GM18861 (cell line): ENCODE measurements at regions not wholly inside any gene's neighbourhood (a gene's known extent, or its start where the extent isn't known, plus 50 kb on each side); places are given as distances from the start of the nearest gene placed in this dataset.

Source experiments
- ATAC-seq: cut with Tn5 transposase; IDR thresholded peaks from one replicate; pipeline ENCODE4 v1.9.1; 2021; ENCODE audit not compliant: unreplicated experiment

DNA sequence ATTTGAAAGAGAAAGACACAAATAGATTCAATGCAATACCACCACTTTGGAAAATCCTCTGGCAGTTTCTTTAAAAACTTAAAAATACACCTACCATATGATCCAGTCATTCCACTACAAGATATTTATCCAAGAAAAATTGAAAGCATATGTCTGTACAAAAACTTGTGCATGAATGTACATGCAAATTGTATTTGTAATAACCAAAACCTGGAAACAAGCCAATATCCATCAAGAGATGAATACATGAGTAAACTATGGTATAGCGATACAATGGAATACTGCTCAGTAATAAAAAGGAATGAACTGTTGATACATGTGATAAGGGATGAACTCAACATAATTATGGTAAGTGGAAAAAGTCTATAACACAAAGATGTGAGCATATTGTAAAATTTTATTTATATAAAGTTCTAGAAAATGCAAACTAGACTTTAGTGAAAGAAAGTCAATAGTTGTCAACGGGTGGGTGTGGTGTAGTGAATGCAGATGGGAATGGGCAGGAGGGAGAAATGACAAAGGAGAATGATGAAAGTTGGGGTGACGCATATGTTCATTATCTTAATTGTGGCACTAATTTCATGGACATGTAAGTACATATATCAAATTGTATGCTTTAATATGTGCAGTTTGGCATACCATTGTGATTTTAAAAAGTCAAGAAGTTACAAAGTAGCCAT is 347.5 kb downstream of the SAMD5 start:
- ATAC-seq = no peak

DNA sequence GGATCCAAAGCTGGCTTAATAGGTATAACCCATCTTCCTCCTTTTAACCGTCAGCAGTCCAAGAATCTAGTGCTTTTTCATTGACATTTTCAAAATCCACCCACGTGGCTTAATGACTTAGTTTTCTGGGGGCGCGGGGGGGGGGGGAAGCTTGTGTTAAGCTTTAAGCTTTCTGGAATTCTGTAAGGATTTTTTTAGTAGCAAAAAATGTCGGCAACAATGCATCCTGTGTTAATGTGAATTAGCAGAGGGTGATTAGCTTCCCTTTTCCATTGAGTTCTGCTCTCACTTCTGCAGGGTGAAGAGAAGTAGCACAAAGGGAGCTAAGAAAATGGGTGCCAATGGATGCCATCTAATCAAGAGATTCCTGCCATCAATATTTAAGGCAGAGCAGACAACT is 348.2 kb downstream of the SAMD5 start:
- ATAC-seq = no peak

DNA sequence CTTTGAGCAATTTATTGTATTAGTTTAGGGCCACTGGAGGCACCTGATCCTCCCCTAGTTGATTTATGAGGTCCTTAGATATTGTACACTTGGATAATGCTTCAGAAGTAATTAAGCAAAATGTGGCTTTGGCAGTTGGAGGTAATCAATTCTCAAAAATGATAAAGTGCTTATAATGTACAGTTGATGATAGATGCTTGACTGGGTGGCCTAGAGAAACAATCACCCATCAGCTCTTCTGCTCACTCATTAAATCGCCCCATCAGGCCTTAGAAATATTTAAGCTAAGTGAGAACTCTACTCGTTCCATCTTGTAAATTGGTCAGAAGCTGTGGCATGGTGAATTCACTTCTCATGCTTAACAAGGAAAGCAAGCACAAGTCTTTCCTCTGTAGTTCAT is 349.9 kb downstream of the SAMD5 start:
- ATAC-seq = no peak

DNA sequence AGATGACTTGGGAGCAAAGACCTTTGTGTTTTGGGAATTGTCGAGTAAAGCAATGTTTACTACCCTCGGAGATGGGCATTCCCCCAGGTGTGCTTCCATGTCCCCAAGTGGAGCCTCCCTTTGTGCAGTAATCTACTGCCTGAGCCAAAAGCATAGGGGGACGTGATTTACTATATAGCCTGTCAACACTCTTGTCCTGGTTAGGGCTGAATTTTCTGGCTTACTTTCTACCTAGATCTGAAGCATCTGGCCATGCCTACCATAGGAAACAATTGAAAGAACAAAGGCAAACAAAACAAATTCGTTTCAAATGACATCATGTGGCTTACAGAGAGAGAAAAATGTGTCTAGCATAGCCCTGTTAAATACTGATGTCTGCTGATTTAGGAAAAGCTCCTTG is 350.6 kb downstream of the SAMD5 start:
- no peak for ATAC-seq

DNA sequence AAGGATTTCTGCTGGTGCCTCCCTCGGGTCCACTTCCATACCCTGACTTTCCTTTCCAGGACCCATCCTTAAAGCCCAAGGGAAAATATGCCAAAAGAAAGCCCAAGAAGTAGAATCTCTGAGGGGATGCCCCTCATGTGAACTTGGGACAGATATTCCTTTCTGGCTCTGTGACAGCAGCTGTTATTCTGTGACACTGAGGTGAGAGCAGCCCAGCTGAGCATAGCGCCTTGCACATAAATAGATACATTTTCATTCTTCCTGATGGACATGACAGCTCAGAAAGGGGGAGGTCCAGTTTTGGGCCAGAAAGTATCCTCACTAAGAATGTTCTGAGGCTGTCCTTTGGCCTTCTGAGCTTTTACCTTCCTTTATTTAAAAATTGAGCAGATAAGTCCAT is 353.2 kb downstream of the SAMD5 start:
- no peak for ATAC-seq

DNA sequence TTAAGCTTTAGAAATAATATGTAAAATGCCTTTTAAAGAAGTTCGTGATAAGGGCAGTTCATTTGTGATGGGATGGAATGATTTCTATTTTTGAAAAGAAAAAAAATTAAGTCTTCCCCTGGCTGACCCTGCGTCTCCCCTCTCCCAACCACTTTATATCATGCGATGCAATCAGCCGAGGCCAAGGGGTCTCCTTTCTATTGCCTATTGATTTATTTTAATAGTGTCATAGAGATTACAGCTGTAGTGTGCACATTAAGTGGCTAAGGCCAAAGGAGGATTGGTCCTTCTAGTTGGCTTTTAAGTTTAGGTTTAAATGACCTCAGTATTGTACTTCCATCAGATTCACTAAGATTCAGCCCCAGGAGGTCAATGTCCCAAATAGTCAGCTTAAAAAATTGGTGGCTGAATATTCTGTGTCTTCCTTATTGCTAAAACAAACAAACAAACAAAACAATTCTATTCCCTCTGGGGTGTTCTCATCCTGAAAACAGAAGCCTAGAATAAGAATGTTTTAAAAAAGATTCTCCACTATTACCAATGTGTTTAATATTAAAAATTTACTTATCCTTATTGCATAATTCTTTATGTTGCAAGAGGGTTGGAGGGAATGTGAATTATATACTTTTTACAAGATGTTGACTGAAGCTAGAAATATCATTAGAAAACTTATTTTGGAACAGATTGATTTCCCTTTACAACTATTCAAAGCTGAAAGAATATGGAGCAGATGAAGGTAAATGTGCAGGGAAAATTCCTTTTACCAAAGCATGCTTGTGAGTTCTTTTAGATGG is 359.1 kb downstream of the SAMD5 start:
- ATAC-seq = no peak

DNA sequence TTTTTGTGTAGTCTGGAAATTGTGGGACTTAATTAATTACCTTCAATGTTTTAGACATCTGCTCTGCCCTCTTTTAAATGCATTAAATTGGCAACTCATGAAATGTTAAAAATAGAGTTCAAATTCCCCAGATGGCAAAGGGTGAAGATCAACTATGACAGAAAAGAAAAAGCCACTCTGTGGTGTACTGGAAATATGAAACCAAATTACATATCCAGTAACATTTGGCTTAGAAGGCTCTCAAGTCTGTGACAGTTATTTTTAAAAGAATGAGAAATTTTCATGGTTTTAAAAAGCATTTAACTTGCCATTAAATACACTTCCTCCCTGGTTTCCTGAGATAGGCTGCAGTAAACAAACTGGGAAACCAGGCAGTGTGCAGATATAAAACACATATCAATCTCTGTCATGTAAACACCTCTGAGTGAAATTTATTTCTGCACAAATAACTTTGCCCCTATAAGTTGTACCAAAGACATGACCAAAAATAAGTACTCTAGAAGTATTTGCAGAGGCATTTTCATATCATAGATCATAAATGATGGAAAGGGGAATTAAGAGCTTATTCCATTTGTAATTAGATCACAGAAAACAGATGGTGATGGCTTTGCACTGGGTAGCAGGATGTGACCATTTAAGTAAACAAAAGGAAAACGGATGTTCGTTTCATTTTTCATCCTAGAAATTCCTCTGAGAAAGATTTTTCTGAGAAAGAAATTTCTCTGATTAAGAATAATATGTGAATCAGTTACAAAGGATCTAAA is 360.1 kb downstream of the SAMD5 start:
- ATAC-seq = no peak

DNA sequence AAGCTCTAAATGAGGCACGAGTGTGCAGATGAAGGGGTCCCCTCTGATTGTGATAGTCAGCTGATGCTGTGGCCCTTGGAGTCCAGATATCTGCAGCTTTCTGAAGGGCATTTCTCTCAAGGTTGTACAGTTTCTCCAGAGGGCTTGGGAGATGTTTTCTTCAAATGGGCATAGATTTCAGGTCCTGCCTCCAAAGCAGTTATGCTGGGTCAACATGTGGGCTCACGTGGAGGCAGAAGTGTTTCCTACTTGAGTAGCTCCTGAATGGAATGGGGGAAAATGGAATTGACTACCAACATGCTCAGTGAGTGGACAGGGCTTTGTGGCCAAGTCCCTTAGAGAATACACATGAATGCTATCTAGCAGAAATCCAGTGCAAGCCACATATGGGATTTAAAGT is 360.7 kb downstream of the SAMD5 start:
- no peak for ATAC-seq

DNA sequence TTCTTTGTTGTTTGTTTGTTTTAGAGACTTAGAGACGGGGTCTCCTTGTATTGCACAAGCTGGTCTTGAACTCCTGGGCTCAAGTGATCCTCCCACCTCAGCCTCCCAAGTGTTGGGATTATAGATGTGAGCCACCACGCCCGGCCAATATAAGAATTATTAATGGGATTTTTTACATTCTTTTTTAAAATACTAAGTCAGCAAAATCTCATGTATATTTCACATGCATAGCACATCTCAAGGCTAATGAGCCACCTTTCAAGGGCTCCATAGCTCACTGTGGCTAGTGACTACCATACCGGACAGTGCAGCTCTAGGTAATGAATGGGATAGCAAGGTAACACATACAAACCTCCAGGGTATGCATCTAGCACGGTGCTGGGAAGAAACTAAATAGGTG is 361.4 kb downstream of the SAMD5 start:
- ATAC-seq = no peak

DNA sequence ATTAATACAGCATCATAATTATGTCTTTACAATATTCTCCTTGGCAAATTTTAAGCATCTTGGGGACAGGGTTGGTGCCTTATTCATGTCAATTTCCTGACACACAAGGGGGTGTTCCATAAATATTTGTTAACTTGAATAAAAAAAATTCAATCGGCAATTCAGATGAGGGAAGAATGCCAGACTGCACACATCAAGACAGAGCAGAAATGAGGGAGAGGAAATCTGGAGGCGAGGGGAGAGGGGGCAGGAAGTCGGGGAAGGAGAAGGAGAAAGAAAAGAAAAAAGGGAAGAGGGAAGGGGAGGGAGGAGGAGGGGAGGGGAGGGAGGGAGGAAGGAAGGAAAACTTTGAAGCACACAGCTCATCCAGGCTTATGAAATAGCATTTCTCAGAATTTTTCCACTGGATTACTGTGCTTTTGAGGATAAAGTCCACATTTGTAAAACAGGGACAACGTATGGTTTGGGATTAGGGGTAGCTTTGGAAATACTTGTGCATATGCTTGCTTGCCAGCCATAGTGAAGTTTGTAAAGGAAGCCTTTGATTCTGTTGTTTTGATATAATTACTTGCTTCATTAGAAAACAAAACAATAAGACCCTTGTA is 362.1 kb downstream of the SAMD5 start:
- ATAC-seq = no peak

DNA sequence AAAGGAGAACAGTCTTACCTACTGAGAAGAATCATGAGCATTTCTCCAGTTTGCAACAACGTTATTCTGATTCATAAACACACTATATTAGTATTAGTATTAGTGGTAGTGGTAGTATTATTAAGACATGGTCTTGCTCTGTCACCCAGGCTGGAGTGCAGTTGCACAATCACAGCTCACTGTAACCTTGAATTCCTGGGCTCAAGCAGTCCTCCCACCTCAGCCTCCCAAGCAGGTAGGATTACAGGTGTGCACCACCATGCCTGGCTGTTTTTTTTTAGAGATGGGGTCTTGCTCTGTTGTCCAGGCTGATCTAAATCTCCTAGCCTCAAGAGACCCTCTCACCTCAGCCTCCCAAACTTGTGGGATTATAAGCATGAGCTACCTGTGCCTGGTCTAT is 363.5 kb downstream of the SAMD5 start:
- no peak for ATAC-seq

DNA sequence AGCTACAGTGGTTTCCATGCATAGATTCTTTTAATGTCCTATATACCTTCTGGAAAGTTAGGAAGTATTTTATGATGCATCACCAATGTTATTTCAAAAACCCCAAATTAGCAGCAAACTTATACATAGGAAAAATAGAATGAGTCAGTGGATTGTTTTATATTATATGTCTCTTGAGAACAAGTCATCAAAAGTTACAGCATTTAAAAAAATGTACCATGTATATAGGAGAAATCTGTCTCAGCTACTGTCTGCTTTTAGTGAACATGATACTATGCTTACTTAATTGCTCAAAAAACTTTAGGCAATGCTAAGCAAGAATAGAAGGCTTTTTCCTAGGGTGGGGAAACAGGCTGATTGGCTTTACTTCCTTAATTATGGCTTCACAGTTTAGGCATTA is 365.3 kb downstream of the SAMD5 start:
- ATAC-seq = no peak

DNA sequence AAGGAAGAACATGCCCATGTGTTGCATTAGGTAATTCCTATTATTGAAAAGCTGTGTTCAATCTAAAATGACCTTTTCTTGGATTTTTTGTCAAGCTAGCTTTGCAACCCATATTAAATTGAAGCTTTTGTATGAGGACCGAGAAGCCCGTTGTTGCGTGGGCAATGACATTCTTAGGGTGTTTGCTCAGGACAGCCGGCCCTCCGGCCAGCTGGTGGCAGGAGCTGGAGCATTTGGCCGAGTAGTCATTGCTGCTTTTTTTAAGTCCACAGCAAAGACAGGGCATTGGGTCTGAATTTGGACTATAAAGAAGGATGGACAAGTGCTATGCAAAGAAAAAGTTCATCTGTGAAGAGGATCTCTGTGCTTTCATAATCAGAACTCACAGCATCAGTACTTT is 365.8 kb downstream of the SAMD5 start:
- no peak for ATAC-seq

DNA sequence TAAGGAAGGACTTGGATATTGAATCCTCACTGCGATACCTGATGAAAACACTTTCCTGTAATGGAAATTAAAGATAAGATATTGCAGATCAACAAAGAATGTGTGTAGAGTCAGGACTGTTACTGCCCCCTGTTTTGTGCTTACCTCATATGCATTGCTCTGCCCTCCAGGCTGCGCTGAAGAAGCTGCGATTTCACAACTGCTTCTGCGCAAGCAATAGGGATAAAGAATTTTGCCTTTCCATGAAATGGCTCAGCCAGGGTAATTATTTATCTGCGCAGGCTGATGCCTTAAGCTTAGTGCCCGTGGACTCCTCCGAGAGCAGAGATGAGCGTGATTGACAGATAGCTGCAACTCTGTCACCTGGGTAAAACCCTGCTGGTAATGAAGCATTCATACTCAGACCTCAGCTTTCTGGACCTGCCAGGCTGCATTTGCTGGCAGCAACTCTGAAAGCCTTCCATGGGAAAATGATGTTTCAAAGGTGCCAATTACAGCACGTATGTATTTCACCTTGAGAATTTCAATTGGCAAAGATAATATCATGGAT is 370.6 kb downstream of the SAMD5 start:
- ATAC-seq = no peak

DNA sequence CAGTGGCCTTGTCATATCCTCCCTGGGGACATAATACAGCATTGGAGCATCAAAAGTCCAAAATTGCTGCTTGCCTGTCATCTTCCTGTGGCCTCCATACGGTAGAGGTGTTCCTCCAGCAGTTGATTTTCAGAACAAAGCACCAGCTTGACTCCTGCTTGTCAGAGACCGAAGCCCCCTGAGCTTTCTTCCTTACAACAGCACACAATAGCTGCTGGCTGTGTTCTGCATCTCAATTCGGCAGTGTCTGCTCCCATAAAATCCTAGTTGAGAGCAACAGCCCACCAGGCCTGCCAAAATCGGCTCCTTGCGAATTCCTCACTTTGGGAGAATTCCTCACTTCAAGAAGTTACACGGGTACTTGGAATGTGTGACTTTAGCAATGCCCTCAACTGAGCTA is 372.9 kb downstream of the SAMD5 start:
- no peak for ATAC-seq

DNA sequence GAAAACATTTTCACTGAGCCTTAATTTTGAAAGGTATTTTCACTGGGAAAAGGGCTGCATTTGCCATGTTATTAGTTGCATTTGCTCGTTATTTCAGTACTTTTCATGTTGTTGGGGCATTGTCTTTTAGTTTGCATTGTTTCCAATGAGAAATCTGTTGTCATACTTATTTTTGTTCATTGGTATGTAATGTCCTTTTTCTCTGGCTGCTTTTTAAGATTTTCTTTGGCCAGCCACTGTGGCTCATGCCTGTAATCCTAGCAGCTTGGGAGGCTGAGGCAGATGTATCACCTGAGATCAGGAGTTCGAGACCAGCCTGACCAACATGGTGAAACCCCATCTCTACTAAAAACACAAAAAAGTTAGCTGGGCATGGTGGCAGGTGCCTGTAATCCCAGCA is 379.9 kb downstream of the SAMD5 start:
- no peak for ATAC-seq

DNA sequence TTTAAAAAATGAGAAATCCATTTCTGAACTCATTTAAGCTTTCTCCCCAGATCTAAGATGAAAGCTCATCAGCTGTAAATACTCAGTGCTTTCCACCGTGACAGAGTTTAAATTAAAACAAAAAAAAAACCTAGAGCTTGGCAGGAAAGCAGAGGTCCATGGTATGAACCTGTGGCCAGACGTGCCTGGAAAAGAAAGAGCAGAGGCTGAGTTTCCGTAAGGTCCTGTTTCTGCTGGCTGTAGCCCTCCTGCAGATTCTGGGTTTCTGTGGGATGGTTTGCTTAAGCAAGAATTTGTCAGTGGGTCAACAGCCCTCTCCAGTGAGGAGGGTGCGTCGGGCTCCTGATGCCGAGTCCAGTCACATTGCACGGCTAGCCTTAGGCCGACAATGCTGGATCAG is 383.2 kb downstream of the SAMD5 start:
- ATAC-seq = no peak

DNA sequence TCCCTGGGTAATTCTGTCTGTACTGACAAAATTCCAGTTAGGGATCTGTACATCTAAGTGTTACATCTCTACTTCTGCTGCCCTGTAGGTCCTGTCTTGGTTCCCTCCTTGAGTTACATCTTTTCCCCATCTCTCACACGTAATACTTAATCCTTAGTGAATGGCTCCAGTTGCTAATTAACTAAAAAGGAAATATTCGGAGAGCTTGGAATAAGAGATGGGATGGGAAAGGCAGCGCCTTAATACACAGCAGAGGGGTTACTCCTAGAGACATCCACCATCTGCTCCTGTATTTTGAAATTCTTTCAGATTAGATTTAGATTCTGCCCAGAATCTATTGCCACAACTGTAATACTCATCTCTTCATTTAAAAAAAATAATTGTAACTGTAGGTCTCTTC is 384.0 kb downstream of the SAMD5 start:
- ATAC-seq = no peak

DNA sequence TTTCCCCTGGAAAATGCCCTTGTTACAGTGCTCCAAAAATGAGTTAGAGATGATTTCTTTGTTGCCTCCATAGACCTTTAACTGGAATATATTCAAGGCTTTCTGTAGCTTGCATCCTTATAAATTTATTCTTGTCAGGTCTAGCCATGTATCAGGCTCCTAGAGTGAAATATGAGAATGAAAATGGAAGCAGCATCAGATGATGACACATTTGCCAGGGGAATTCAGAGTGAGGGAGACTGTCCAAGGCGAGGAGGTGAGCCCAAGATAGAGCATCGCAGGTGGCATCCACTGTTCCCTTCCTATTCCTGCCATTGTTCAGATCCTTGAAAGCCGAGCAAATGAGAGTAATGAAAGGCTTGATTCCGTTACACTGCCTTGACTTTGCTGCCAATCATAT is 386.8 kb downstream of the SAMD5 start:
- ATAC-seq = no peak

DNA sequence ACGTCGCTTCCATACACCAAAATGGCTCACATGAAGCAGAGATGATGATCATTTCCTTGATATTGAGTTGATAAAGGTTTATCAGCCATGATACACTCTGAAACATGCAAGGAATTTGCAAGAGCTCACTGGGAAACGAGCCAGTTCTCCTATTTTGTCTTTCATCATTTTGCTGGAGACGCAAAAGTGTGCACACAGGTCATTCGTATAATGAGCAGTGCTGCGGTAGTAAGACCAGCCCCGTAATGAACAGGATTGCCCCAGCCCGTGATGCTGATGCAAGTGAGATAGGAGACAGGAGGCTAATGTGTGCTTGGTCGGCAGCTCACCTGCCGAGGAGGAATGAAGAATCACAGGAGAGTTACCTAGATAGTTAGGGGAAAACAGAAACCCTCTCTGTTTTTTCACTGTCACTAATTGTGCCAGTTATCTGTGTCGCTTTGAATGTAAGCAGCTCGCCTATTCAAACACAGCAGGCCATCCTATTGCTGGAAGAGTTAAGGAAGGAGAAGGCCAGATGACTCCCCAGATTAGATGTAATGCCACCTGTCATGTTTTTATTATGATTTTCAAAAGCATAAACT is 391.8 kb downstream of the SAMD5 start:
- no peak for ATAC-seq

DNA sequence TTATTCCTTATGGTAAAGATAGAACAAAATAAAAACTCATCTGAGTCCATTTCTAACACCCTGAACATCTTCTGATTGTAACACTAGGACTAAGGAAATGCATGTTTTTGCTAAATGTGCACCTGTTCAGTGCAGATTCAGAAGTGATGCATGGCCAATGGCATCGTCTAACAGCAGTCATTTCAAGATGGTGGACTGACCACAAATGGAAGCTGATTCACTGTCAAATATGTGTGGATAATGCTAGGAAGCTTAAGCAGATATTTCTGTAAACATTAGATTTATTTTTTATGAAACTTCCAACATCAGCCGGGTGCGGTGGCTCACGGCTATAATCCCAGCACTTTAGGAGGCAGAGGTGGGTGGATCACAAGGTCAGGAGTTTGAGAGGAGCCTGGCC is 394.8 kb downstream of the SAMD5 start:
- ATAC-seq = no peak
